ENCODE measurements at regions not wholly inside any gene's neighbourhood (a gene's known extent, or its start where the extent isn't known, plus 50 kb on each side); places are given as distances from the start of the nearest gene placed in this dataset.

DNA sequence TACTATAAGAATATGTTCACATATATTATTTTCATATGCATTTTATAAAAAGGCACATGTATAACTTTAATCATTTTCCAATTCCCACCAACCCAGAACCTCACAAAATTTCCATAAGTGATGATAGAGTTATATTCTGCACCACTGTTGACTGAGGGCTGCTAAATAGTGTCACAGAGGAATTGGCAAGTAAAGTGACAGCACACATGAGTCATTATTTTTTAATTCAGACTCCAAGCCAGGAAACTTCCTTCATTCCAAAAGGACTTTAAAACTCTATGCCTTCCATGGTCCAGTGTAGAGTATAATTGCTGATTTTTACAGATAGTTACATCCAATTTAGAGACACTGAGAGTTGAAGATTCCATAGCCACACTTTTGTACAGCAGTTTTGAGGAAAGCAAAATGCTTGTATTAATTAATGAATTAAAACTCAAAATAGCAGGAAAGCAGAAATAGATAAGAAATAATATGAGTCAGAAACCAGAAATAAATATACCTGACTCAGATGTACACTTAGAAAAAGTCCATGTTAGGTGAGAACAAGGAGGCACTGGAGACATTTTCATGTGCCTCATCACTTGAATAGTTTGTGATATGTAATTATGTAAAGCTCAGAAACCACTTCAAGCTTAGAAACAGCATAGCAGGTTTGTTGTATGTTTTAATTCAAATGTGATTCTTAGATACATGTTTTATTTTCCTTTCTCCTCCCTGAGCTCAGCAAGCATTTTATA, 425.2 kb upstream of the OPRM1 start:
- intact Hi-C loops (cut with micrococcal nuclease; ENCODE audit: unreplicated experiment), result no loop called here
- no peaks in the 10 kb centered on the region for H3K9me2 ChIP-seq (ENCODE audit: insufficient read depth, low read length)
- H3K4me1 ChIP-seq (ENCODE audit: insufficient read depth, low read length, poor library complexity, severe bottlenecking), result no peaks in the 10 kb centered on the region
- POLR2A ChIA-PET, result no interaction called here
- H2AFZ ChIP-seq (ENCODE audit: low read length), result no peak overlapping the region
- no TSS peak for BruUV-seq (replicated peaks)
- no peaks in the 10 kb centered on the region for H3K36me3 ChIP-seq (ENCODE audit: insufficient read depth, low read length)
- TF ChIP-seq, protein P1, sequence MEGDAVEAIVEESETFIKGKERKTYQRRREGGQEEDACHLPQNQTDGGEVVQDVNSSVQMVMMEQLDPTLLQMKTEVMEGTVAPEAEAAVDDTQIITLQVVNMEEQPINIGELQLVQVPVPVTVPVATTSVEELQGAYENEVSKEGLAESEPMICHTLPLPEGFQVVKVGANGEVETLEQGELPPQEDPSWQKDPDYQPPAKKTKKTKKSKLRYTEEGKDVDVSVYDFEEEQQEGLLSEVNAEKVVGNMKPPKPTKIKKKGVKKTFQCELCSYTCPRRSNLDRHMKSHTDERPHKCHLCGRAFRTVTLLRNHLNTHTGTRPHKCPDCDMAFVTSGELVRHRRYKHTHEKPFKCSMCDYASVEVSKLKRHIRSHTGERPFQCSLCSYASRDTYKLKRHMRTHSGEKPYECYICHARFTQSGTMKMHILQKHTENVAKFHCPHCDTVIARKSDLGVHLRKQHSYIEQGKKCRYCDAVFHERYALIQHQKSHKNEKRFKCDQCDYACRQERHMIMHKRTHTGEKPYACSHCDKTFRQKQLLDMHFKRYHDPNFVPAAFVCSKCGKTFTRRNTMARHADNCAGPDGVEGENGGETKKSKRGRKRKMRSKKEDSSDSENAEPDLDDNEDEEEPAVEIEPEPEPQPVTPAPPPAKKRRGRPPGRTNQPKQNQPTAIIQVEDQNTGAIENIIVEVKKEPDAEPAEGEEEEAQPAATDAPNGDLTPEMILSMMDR (conservative IDR thresholded peaks at IDR 0.05; ENCODE audit: low read length), result no peak
- TF ChIP-seq EZH2phosphoT487 (IDR thresholded peaks at IDR 0.05; ENCODE audit: borderline replicate concordance, low read depth, low read length), result no peak
- H3K9me3 ChIP-seq (ENCODE audit: low read length), result no peaks in the 10 kb centered on the region
- CTCF ChIA-PET (ENCODE audit: unreplicated experiment), result no interaction called here
- no peaks in the 10 kb centered on the region for H3K79me2 ChIP-seq (ENCODE audit: insufficient read depth, low read depth, low read length)
- no peak for DNase-seq (ENCODE audit: low spot score)
- H4K20me1 ChIP-seq (ENCODE audit: insufficient read depth, low read length), result no peaks in the 10 kb centered on the region
- H3K4me2 ChIP-seq (ENCODE audit: low read length), result no peak overlapping the region
- H3K27ac ChIP-seq (ENCODE audit: low read depth, low read length, poor library complexity, severe bottlenecking), result no peak overlapping the region
- H3K4me3 ChIP-seq (ENCODE audit: low read depth, low read length, poor library complexity, severe bottlenecking), result no peak overlapping the region

DNA sequence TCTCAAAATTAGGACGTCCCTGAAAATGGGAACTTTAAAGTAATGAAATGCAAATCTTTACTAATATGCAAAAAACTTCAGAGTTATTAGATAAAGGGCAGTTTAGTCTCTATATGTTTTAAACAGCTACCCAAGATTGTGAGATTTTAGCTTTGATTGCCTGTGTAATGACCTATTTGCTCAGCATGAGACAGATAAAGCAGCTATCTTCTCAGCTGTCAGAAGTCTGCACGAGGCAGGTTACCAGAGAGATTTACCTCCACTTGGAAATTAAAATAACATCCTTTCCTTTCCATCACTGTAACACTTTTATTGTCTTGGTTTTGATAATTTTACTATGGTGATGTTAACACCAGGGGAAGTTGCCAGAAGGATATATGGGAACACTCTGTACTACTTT, 436.6 kb upstream of the OPRM1 start:
- DNase-seq (ENCODE audit: low spot score), result no peak
- Histone ChIP-seq H3K4me2 (ENCODE audit: low read length) (no peak overlapping the region), H3K4me3 (ENCODE audit: low read depth, low read length, poor library complexity, severe bottlenecking) (no peak overlapping the region), H3K9me2 (ENCODE audit: insufficient read depth, low read length) (no peaks in the 10 kb centered on the region), H3K36me3 (ENCODE audit: insufficient read depth, low read length) (no peaks in the 10 kb centered on the region), H2AFZ (ENCODE audit: low read length) (no peak overlapping the region), H3K79me2 (ENCODE audit: insufficient read depth, low read depth, low read length) (no peaks in the 10 kb centered on the region), H3K27ac (ENCODE audit: low read depth, low read length, poor library complexity, severe bottlenecking) (no peak overlapping the region), H3K4me1 (ENCODE audit: insufficient read depth, low read length, poor library complexity, severe bottlenecking) (no peaks in the 10 kb centered on the region), H3K9me3 (ENCODE audit: low read length) (no peaks in the 10 kb centered on the region), H4K20me1 (ENCODE audit: insufficient read depth, low read length) (no peaks in the 10 kb centered on the region)
- BruUV-seq (replicated peaks), result no TSS peak
- ChIA-PET POLR2A (no interaction called here), CTCF (ENCODE audit: unreplicated experiment) (no interaction called here)
- TF ChIP-seq EZH2phosphoT487 (IDR thresholded peaks at IDR 0.05; ENCODE audit: borderline replicate concordance, low read depth, low read length), result no peak
- TF ChIP-seq, protein P1 (conservative IDR thresholded peaks at IDR 0.05; ENCODE audit: low read length), result no peak
- intact Hi-C loops (cut with micrococcal nuclease; ENCODE audit: unreplicated experiment), result no loop called here

DNA sequence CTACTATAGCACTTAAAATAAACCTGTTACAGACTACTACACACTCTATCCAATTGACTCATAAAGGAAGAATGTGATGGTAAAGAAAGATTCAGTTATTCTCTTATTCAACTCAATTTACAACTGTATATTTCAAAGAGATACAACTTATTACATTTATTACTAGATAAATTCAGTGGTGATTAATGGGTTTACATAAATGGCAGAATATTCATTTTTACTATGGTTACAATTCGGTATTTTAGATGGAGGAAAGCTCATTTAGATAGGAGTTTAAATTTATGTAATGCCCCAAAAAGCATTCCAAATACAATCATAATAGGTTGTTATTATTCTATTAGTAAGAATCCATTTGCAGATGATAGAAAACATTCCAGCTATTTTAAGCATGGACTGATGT, 439.1 kb upstream of the OPRM1 start:
- no peaks in the 10 kb centered on the region for H4K20me1 ChIP-seq (ENCODE audit: insufficient read depth, low read length)
- no peak overlapping the region for H2AFZ ChIP-seq (ENCODE audit: low read length)
- ChIA-PET CTCF (ENCODE audit: unreplicated experiment) (no interaction called here), POLR2A (no interaction called here)
- no peak for DNase-seq (ENCODE audit: low spot score)
- H3K79me2 ChIP-seq (ENCODE audit: insufficient read depth, low read depth, low read length), result no peaks in the 10 kb centered on the region
- no TSS peak for BruUV-seq (replicated peaks)
- no peak overlapping the region for H3K4me3 ChIP-seq (ENCODE audit: low read depth, low read length, poor library complexity, severe bottlenecking)
- no peaks in the 10 kb centered on the region for H3K4me1 ChIP-seq (ENCODE audit: insufficient read depth, low read length, poor library complexity, severe bottlenecking)
- H3K27ac ChIP-seq (ENCODE audit: low read depth, low read length, poor library complexity, severe bottlenecking), result no peak overlapping the region
- no peaks in the 10 kb centered on the region for H3K9me3 ChIP-seq (ENCODE audit: low read length)
- no peaks in the 10 kb centered on the region for H3K9me2 ChIP-seq (ENCODE audit: insufficient read depth, low read length)
- H3K36me3 ChIP-seq (ENCODE audit: insufficient read depth, low read length), result no peaks in the 10 kb centered on the region
- no peak overlapping the region for H3K4me2 ChIP-seq (ENCODE audit: low read length)
- intact Hi-C loops (cut with micrococcal nuclease; ENCODE audit: unreplicated experiment), result no loop called here
- no peak for TF ChIP-seq EZH2phosphoT487 (IDR thresholded peaks at IDR 0.05; ENCODE audit: borderline replicate concordance, low read depth, low read length)
- TF ChIP-seq, protein P1 (conservative IDR thresholded peaks at IDR 0.05; ENCODE audit: low read length), result no peak
